IMR-90 (cell line): ENCODE measurements at regions not wholly inside any gene's neighbourhood (a gene's known extent, or its start where the extent isn't known, plus 50 kb on each side); places are given as distances from the start of the nearest gene placed in this dataset.
A peak's percentile ranks its signal among the peaks of the same experiment; 100 is the strongest.

Experiments
- ATAC-seq: fragments of 200-7000 bp; cut with Tn5 transposase; 2 replicates; pipeline ENCODE4 v1.9.1; 2020; ENCODE audit warnings: low read depth, mild to moderate bottlenecking, moderate library complexity
- BruUV-seq: library from RNA; stranded (reverse); fragments of 400-500 nt; replicated peaks from 2 replicates; lab custom pipeline; 2021; lab: Mats Ljungman, UMichigan
- CTCF ChIA-PET: fragments of 300-600 bp; formaldehyde crosslinking; extraction: SDS; loops from one replicate; lab custom pipeline; 2021; ENCODE audit warnings: antibody characterized with exemption; lab: Yijun Ruan, JAX
- POLR2A ChIA-PET: fragments of 300-600 bp; sonication (Branson Sonifier 250); formaldehyde crosslinking; loops from one replicate; lab custom pipeline; 2022; ENCODE audit warnings: antibody characterized with exemption; ENCODE audit not compliant: unreplicated experiment; lab: Charles Lee
- DNase-seq: peaks from one replicate; pipeline ENCODE4 v3.0.0; 2013
- H2AFZ ChIP-seq: replicated peaks from 2 replicates; pipeline ENCODE3; 2013; ENCODE audit warnings: low read length, mild to moderate bottlenecking; ENCODE audit not compliant: poor library complexity
- H2AK5ac ChIP-seq: 2 replicates; pipeline ENCODE4 v1.6.1; 2013; ENCODE audit warnings: low read depth, low read length, inconsistent platforms
- H2AK9ac ChIP-seq: replicated peaks from 2 replicates; pipeline ENCODE3; 2013; ENCODE audit warnings: mild to moderate bottlenecking, low read depth, low read length, moderate library complexity; ENCODE audit not compliant: poor library complexity
- H2BK120ac ChIP-seq: 2 replicates; pipeline ENCODE4 v1.6.1; 2013; ENCODE audit warnings: low read depth, low read length, inconsistent platforms
- H2BK15ac ChIP-seq: 3 replicates; pipeline ENCODE4 v1.6.1; 2013; ENCODE audit warnings: low read depth, low read length, inconsistent platforms
- H2BK20ac ChIP-seq: 2 replicates; pipeline ENCODE4 v1.6.1; 2013; ENCODE audit warnings: low read depth, mild to moderate bottlenecking, inconsistent platforms, low read length, moderate library complexity
- H2BK5ac ChIP-seq: 2 replicates; pipeline ENCODE4 v1.6.1; 2013; ENCODE audit warnings: mild to moderate bottlenecking, low read depth, low read length, inconsistent platforms; ENCODE audit not compliant: poor library complexity, severe bottlenecking
- H3K14ac ChIP-seq: replicated peaks from 2 replicates; pipeline ENCODE4 v1.6.1; 2013; ENCODE audit warnings: low read depth, low read length, inconsistent platforms
- H3K18ac ChIP-seq: 2 replicates; pipeline ENCODE4 v1.6.1; 2013; ENCODE audit warnings: low read depth, low read length, control low read depth
- H3K23ac ChIP-seq: 2 replicates; pipeline ENCODE4 v1.6.1; 2013; ENCODE audit warnings: low read depth, low read length, inconsistent platforms
- H3K27ac ChIP-seq: 2 replicates; pipeline ENCODE4 v1.5.1; 2013; ENCODE audit warnings: mild to moderate bottlenecking, control low read depth, low read length; ENCODE audit not compliant: insufficient read depth
- H3K27me3 ChIP-seq: 2 replicates; pipeline ENCODE4 v1.6.1; 2013; ENCODE audit warnings: low read length; ENCODE audit not compliant: control insufficient read depth, insufficient read depth
- H3K36me3 ChIP-seq: 2 replicates; pipeline ENCODE4 v1.6.1; 2013; ENCODE audit warnings: low read length, mixed read lengths; ENCODE audit not compliant: control insufficient read depth, insufficient read depth
- H3K4ac ChIP-seq: 2 replicates; pipeline ENCODE4 v1.6.1; 2013; ENCODE audit warnings: low read depth, low read length, inconsistent platforms
- H3K4me1 ChIP-seq: 2 replicates; pipeline ENCODE4 v1.6.1; 2013; ENCODE audit warnings: low read length, mixed read lengths; ENCODE audit not compliant: control insufficient read depth, insufficient read depth
- H3K4me2 ChIP-seq: 2 replicates; pipeline ENCODE4 v1.6.1; 2013; ENCODE audit warnings: low read depth, mild to moderate bottlenecking, control low read depth, low read length, moderate library complexity
- H3K4me3 ChIP-seq: 2 replicates; pipeline ENCODE4 v1.5.1; 2013; ENCODE audit warnings: low read depth, mild to moderate bottlenecking, control low read depth, low read length, moderate library complexity; ENCODE audit not compliant: insufficient read depth
- H3K56ac ChIP-seq: 2 replicates; pipeline ENCODE4 v1.6.1; 2013; ENCODE audit warnings: low read length, inconsistent platforms; ENCODE audit not compliant: insufficient read depth; ENCODE audit errors: extremely low read depth
- H3K79me1 ChIP-seq, 2 experiments: 2 replicates each; pipeline ENCODE4 v1.6.1; 2013; ENCODE audit warnings: low read length in 2 of 2, inconsistent platforms in 1 of 2, low read depth in 1 of 2
- H3K9ac ChIP-seq: 2 replicates; pipeline ENCODE4 v1.6.1; 2013; ENCODE audit warnings: low read depth, low read length, control low read depth
- H3K9me1 ChIP-seq: 2 replicates; pipeline ENCODE4 v1.6.1; 2013; ENCODE audit warnings: low read length, inconsistent platforms; ENCODE audit not compliant: insufficient read depth
- H3K9me3 ChIP-seq: 2 replicates; pipeline ENCODE4 v1.6.1; 2013; ENCODE audit warnings: low read length; ENCODE audit not compliant: control insufficient read depth, insufficient read depth
- H4K20me1 ChIP-seq: 2 replicates; pipeline ENCODE4 v1.6.1; 2013; ENCODE audit warnings: low read length, inconsistent platforms; ENCODE audit not compliant: insufficient read depth
- H4K5ac ChIP-seq: 2 replicates; pipeline ENCODE4 v1.6.1; 2013; ENCODE audit warnings: mild to moderate bottlenecking, low read depth, low read length, control low read depth
- H4K8ac ChIP-seq, 2 experiments: 2 replicates each; pipeline ENCODE4 v1.6.1; 2013; ENCODE audit warnings: low read depth in 2 of 2, low read length in 2 of 2, control low read depth in 1 of 2, inconsistent platforms in 1 of 2
- H4K91ac ChIP-seq: 2 replicates; pipeline ENCODE4 v1.6.1; 2013; ENCODE audit warnings: low read depth, low read length, inconsistent platforms; ENCODE audit not compliant: insufficient read depth
- FOS ChIP-seq: fragments of 150-350 bp; IDR thresholded peaks from 2 replicates; pipeline ENCODE4 v1.6.1; 2016; ENCODE audit warnings: low read depth, low read length
- MAZ ChIP-seq: IDR thresholded peaks from 2 replicates; pipeline ENCODE4 v1.6.1; 2012; ENCODE audit warnings: low read depth, mild to moderate bottlenecking, low read length, improper control_type of control experiment, moderate library complexity, borderline replicate concordance
- RCOR1 ChIP-seq: IDR thresholded peaks from 2 replicates; pipeline ENCODE4 v1.6.1; 2012; ENCODE audit warnings: mild to moderate bottlenecking, low read length, improper control_type of control experiment; ENCODE audit not compliant: insufficient replicate concordance
- WGBS, 2 experiments: methylation state at CpG; one replicate each; pipeline versions ENCODE4 v1.1.5 to v1.1.7; 2013; ENCODE audit warnings: missing lambda C conversion rate in 2 of 2; ENCODE audit not compliant: insufficient read length in 1 of 2; ENCODE audit errors: extremely low coverage in 2 of 2; 5-methylcytosine and 5-hydroxymethylcytosine counted together
- dilution Hi-C: fragments of 300-500 bp; cut with HindIII; formaldehyde crosslinking; loops from one replicate; pipeline ENCODE4 v1.14.3; 2018; ENCODE audit warnings: low sequenced_read_pairs; ENCODE audit not compliant: unreplicated experiment
- in situ Hi-C: fragments of 300-500 bp; cut with MboI; formaldehyde crosslinking; loops from 3 replicates; pipeline ENCODE4 v1.14.3; 2019; ENCODE audit warnings: low sequenced_read_pairs, inconsistent platforms, mixed read lengths
- intact Hi-C: fragments of 100-400 bp; cut with micrococcal nuclease; formaldehyde crosslinking; loops from 2 replicates; pipeline ENCODE4 v1.10.0; 2022

DNA sequence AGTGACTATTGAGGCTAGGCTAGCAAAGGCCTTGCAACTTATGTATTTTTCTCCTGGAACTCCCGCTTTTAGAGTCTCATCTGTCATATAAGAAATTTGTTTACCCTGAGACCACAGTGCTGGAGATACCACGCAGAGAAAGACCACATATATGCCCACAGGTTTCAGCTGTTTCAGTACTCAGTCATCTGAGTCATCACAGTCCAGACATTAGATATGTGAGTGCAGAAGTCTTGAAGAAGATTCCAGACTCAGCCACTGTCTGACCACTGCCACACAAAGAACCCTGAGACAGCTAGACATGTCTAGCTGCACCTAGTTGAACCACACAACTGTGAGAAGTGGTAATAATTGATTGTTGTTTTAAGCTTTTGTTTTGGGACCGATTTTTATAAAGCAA lies 648.3 kb downstream of the EPM2A start:
- no peaks in the 10 kb centered on the region for H3K9me1 ChIP-seq
- H3K9me3 ChIP-seq, result no peaks in the 10 kb centered on the region
- H3K56ac ChIP-seq, result no peak overlapping the region
- H4K91ac ChIP-seq, result no peak overlapping the region
- no peak overlapping the region for H2AFZ ChIP-seq
- no peak overlapping the region for H3K4ac ChIP-seq
- DNase-seq, result peak; percentile 53
- ChIA-PET CTCF (no interaction called here), POLR2A (no interaction called here)
- peak overlapping the region; percentile 54; the same call in 1 of the 2 replicates for H3K18ac ChIP-seq
- H4K8ac ChIP-seq, result no peak overlapping the region
- no peak overlapping the region for H2BK15ac ChIP-seq
- no peaks in the 10 kb centered on the region; the same call in 1 of the 2 replicates for H3K4me1 ChIP-seq
- H3K23ac ChIP-seq, result no peak overlapping the region
- no TSS peak for BruUV-seq
- no peaks in the 10 kb centered on the region for H3K36me3 ChIP-seq
- H3K79me1 ChIP-seq, result no peaks in the 10 kb centered on the region
- H3K4me2 ChIP-seq, result no peak overlapping the region
- H3K9ac ChIP-seq, result no peak overlapping the region
- no peak overlapping the region for H2AK9ac ChIP-seq
- H4K20me1 ChIP-seq, result no peaks in the 10 kb centered on the region
- no peak; the same call in 1 of the 2 replicates for ATAC-seq
- no peak overlapping the region for H2BK20ac ChIP-seq
- in situ Hi-C loops (no loop called here), intact Hi-C loops (no loop called here), dilution Hi-C loops (no loop called here)
- WGBS, 2 experiments, result no CpG with 5 or more reads among the region's 3 CpGs
- no peak overlapping the region for H2BK5ac ChIP-seq
- no peak overlapping the region for H3K14ac ChIP-seq
- H2AK5ac ChIP-seq, result no peak overlapping the region
- H4K5ac ChIP-seq, result no peak overlapping the region
- H3K27me3 ChIP-seq, result no peaks in the 10 kb centered on the region
- H3K27ac ChIP-seq, result no peak overlapping the region
- no peak overlapping the region for H3K4me3 ChIP-seq
- TF ChIP-seq FOS, result peak; percentile 61
- TF ChIP-seq RCOR1, result no peak
- no peak for TF ChIP-seq MAZ
- no peak overlapping the region for H2BK120ac ChIP-seq
